Esophagus squamous epithelium (tissue), 4 donors: ENCODE measurements at regions not wholly inside any gene's neighbourhood (a gene's known extent, or its start where the extent isn't known, plus 50 kb on each side); places are given as distances from the start of the nearest gene placed in this dataset.

Experiments used
- POLR2A ChIP-seq, 4 donors: fragments of 450-650 bp; IDR thresholded peaks; one replicate each; pipeline ENCODE4 v1.6.1; 2017; ENCODE audit warnings: antibody characterized with exemption in 4 of 4, mild to moderate bottlenecking in 4 of 4, moderate library complexity in 3 of 4
- TF ChIP-seq, protein P1 (sequence below), 6 experiments: fragments of 450-650 bp in 4 of 6; fragments of 200-600 bp in 2 of 6; sonication (generic) in 2 of 6; IDR thresholded peaks; one replicate each; pipeline ENCODE4 v1.5.1; 2016 to 2019; ENCODE audit warnings: antibody characterized with exemption in 6 of 6, mild to moderate bottlenecking in 4 of 6, moderate library complexity in 4 of 6

- TF ChIP-seq, protein P1, sequence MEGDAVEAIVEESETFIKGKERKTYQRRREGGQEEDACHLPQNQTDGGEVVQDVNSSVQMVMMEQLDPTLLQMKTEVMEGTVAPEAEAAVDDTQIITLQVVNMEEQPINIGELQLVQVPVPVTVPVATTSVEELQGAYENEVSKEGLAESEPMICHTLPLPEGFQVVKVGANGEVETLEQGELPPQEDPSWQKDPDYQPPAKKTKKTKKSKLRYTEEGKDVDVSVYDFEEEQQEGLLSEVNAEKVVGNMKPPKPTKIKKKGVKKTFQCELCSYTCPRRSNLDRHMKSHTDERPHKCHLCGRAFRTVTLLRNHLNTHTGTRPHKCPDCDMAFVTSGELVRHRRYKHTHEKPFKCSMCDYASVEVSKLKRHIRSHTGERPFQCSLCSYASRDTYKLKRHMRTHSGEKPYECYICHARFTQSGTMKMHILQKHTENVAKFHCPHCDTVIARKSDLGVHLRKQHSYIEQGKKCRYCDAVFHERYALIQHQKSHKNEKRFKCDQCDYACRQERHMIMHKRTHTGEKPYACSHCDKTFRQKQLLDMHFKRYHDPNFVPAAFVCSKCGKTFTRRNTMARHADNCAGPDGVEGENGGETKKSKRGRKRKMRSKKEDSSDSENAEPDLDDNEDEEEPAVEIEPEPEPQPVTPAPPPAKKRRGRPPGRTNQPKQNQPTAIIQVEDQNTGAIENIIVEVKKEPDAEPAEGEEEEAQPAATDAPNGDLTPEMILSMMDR (IDR thresholded peaks at IDR 0.05), result no peak
- TF ChIP-seq POLR2A (IDR thresholded peaks at IDR 0.05), result no peak
These were observed 679.3 kb upstream of the FLRT2 start for GRCh38 chr14:84850595-84850994.
